SK-N-SH (cell line): ENCODE measurements at regions not wholly inside any gene's neighbourhood (a gene's known extent, or its start where the extent isn't known, plus 50 kb on each side); places are given as distances from the start of the nearest gene placed in this dataset.
"Not testable (repeated sequence)": the region's sequence is repeated elsewhere in the genome, so short reads cannot be mapped to it uniquely, and the experiment has no call there.

Experiments used
- CTCF ChIA-PET: fragments of 300-600, 350-600 bp; formaldehyde crosslinking; extraction: SDS; loops from one replicate; lab custom pipeline; 2021; lab: Yijun Ruan, JAX
- POLR2A ChIA-PET: fragments of 350-600 bp; sonication (Branson Sonifier 250); formaldehyde crosslinking; extraction: SDS; loops from one replicate; lab custom pipeline; 2020; ENCODE audit warnings: antibody characterized with exemption, inconsistent platforms; lab: Yijun Ruan, JAX
- DNase-seq: peaks from one replicate; pipeline ENCODE4 v3.0.0; 2012
- H2AFZ ChIP-seq: fragments of 200-600 bp; sonication (generic); 2 replicates; pipeline ENCODE4 v1.8.1; 2016; ENCODE audit warnings: antibody characterized with exemption, mild to moderate bottlenecking, low read depth
- H3F3A ChIP-seq: fragments of 200-600 bp; sonication (generic); replicated peaks from 2 replicates; pipeline ENCODE3; 2016; ENCODE audit warnings: antibody characterized with exemption, mild to moderate bottlenecking; ENCODE audit not compliant: insufficient read depth
- H3K27ac ChIP-seq, 2 experiments: fragments of 200-500 bp in 1 of 2; fragments of 200-600 bp in 1 of 2; sonication (Bioruptor generic) in 1 of 2; sonication (generic), shearing (Covaris generic) in 1 of 2; 2 replicates each; pipeline versions ENCODE4 v1.5.1 to v1.6.1; 2014 to 2016; ENCODE audit warnings: low read depth in 2 of 2, inconsistent platforms in 1 of 2, low read length in 1 of 2, mild to moderate bottlenecking in 1 of 2, mixed read lengths in 1 of 2
- H3K27me3 ChIP-seq: fragments of 200-600 bp; sonication (generic), shearing (Covaris generic); 2 replicates; pipeline ENCODE4 v1.6.1; 2016; ENCODE audit warnings: mixed run types; ENCODE audit not compliant: insufficient read depth
- H3K36me3 ChIP-seq, 2 experiments: fragments of 200-500 bp in 1 of 2; fragments of 200-600 bp in 1 of 2; sonication (Bioruptor generic) in 1 of 2; sonication (generic) in 1 of 2; replicated peaks in 1 of 2; 2 replicates each; pipeline versions ENCODE3 to v1.5.1; 2014 to 2016; ENCODE audit warnings: low read length in 1 of 2, mild to moderate bottlenecking in 1 of 2; ENCODE audit not compliant: insufficient read depth in 2 of 2, control insufficient read depth in 1 of 2
- H3K4me1 ChIP-seq, 2 experiments: fragments of 200-500 bp in 1 of 2; fragments of 200-600 bp in 1 of 2; sonication (Bioruptor generic) in 1 of 2; sonication (generic), shearing (Covaris generic) in 1 of 2; 2 replicates each; pipeline versions ENCODE4 v1.5.1 to v1.6.1; 2014 to 2016; ENCODE audit warnings: low read depth in 1 of 2, low read length in 1 of 2, mixed run types in 1 of 2; ENCODE audit not compliant: insufficient read depth in 2 of 2, control insufficient read depth in 1 of 2
- H3K4me2 ChIP-seq: fragments of 200-600 bp; sonication (generic), shearing (Covaris generic); 2 replicates; pipeline ENCODE4 v1.6.1; 2017; ENCODE audit warnings: mixed run types
- H3K4me3 ChIP-seq, 2 experiments: fragments of 200-500 bp in 1 of 2; fragments of 200-600 bp in 1 of 2; sonication (Bioruptor generic) in 1 of 2; sonication (generic), shearing (Covaris generic) in 1 of 2; 2 replicates each; pipeline versions ENCODE4 v1.5.1 to v1.8.1; 2014 to 2016; ENCODE audit warnings: low read depth in 2 of 2, inconsistent platforms in 1 of 2, low read length in 1 of 2, mild to moderate bottlenecking in 1 of 2, mixed read lengths in 1 of 2, moderate library complexity in 1 of 2
- H3K79me2 ChIP-seq: fragments of 200-600 bp; sonication (generic); 2 replicates; pipeline ENCODE4 v1.8.1; 2017; ENCODE audit warnings: mild to moderate bottlenecking; ENCODE audit not compliant: insufficient read depth
- H3K9ac ChIP-seq: fragments of 200-600 bp; sonication (generic); 2 replicates; pipeline ENCODE4 v1.6.1; 2017; ENCODE audit warnings: mixed run types
- H3K9me2 ChIP-seq: fragments of 200-600 bp; sonication (generic); 2 replicates; pipeline ENCODE4 v1.6.1; 2017; ENCODE audit warnings: mixed run types
- H3K9me3 ChIP-seq: fragments of 200-600 bp; sonication (generic); 2 replicates; pipeline ENCODE4 v1.6.1; 2017; ENCODE audit warnings: mixed run types, mild to moderate bottlenecking, moderate library complexity
- H4K20me1 ChIP-seq: fragments of 200-600 bp; sonication (generic); 2 replicates; pipeline ENCODE4 v1.6.1; 2017; ENCODE audit warnings: mild to moderate bottlenecking, mixed run types; ENCODE audit not compliant: insufficient read depth
- FOSL2 ChIP-seq: IDR thresholded peaks from 2 replicates; pipeline ENCODE4 v1.4.0; 2012; ENCODE audit warnings: low read depth, mild to moderate bottlenecking, moderate library complexity, borderline replicate concordance
- FOXM1 ChIP-seq: IDR thresholded peaks from 2 replicates; pipeline ENCODE4 v1.4.0; 2012; ENCODE audit warnings: low read depth, mild to moderate bottlenecking
- MEF2A ChIP-seq: IDR thresholded peaks from 2 replicates; pipeline ENCODE4 v1.4.0; 2012; ENCODE audit warnings: low read depth, borderline replicate concordance
- NRF1 ChIP-seq: IDR thresholded peaks from 2 replicates; pipeline ENCODE4 v1.6.1; 2012; ENCODE audit warnings: low read depth, mild to moderate bottlenecking, low read length
- POLR2AphosphoS5 ChIP-seq: IDR thresholded peaks from 2 replicates; pipeline ENCODE4 v1.6.1; 2012; ENCODE audit warnings: low read depth, low read length
- RFX5 ChIP-seq: IDR thresholded peaks from 2 replicates; pipeline ENCODE4 v1.6.1; 2012; ENCODE audit warnings: mild to moderate bottlenecking, improper control_type of control experiment, low read length
- SMC3 ChIP-seq: IDR thresholded peaks from 2 replicates; pipeline ENCODE4 v1.6.1; 2012; ENCODE audit warnings: low read depth, low read length, improper control_type of control experiment
- YY1 ChIP-seq: IDR thresholded peaks from 2 replicates; pipeline ENCODE4 v1.4.0; 2012; ENCODE audit warnings: low read depth, mild to moderate bottlenecking
- WGBS: methylation state at CpG from one replicate; pipeline ENCODE4 v1.1.6; 2017; ENCODE audit warnings: low lambda C conversion rate; 5-methylcytosine and 5-hydroxymethylcytosine counted together
- TF ChIP-seq, protein P1 (sequence below): IDR thresholded peaks from 2 replicates; pipeline ENCODE4 v1.4.0; 2012; ENCODE audit warnings: low read depth
- TF ChIP-seq, protein P2 (sequence below): fragments of 200-600 bp; sonication (generic); IDR thresholded peaks from 2 replicates; pipeline ENCODE4 v1.6.1; 2017; ENCODE audit warnings: antibody characterized with exemption, mild to moderate bottlenecking, moderate library complexity

DNA sequence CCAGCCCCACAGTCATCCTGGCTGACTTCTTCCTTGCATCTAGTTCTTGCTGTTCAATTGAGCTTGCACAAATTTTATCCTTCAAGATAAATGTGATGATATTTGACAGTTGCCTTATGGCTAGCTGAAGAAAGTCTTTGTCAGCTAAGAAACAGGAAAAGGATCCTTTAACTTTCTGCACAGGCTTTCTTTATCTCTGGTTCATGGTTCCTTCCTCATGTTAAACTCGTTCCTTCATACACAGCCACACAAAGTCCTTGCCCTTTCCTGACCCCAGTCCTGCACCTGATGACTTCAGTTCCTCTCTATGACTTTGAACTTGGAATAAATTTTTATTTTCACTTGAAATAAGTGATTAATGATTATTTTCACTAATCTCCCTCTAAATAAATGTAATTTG, 132.5 kb upstream of the PRSS3 start:
- TF ChIP-seq, protein P1, sequence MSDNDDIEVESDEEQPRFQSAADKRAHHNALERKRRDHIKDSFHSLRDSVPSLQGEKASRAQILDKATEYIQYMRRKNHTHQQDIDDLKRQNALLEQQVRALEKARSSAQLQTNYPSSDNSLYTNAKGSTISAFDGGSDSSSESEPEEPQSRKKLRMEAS = no peak
- no peak for TF ChIP-seq POLR2AphosphoS5
- TF ChIP-seq NRF1 = no peak
- TF ChIP-seq FOXM1 = no peak
- TF ChIP-seq YY1 = no peak
- no peak for TF ChIP-seq SMC3
- TF ChIP-seq RFX5 = no peak
- no peak for TF ChIP-seq FOSL2
- TF ChIP-seq, protein P2, sequence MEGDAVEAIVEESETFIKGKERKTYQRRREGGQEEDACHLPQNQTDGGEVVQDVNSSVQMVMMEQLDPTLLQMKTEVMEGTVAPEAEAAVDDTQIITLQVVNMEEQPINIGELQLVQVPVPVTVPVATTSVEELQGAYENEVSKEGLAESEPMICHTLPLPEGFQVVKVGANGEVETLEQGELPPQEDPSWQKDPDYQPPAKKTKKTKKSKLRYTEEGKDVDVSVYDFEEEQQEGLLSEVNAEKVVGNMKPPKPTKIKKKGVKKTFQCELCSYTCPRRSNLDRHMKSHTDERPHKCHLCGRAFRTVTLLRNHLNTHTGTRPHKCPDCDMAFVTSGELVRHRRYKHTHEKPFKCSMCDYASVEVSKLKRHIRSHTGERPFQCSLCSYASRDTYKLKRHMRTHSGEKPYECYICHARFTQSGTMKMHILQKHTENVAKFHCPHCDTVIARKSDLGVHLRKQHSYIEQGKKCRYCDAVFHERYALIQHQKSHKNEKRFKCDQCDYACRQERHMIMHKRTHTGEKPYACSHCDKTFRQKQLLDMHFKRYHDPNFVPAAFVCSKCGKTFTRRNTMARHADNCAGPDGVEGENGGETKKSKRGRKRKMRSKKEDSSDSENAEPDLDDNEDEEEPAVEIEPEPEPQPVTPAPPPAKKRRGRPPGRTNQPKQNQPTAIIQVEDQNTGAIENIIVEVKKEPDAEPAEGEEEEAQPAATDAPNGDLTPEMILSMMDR = no peak
- no peak for TF ChIP-seq MEF2A
- ChIA-PET POLR2A (no interaction called here), CTCF (interaction anchor here (1.3 to 5.4 kb wide), 2 partner anchors 29 to 39 kb away, joined by 4 to 17 read pairs; no protein-coding TSS in a partner anchor)
- H3K27me3 ChIP-seq = no peaks in the 10 kb centered on the region
- no peak overlapping the region for H3K4me2 ChIP-seq
- no peak overlapping the region for H3K27ac ChIP-seq
- H3K79me2 ChIP-seq = no peaks in the 10 kb centered on the region
- H3K9me2 ChIP-seq = no peaks in the 10 kb centered on the region
- no peaks in the 10 kb centered on the region for H3K4me1 ChIP-seq
- H3K9me3 ChIP-seq = no peaks in the 10 kb centered on the region
- H3K4me3 ChIP-seq = no peak overlapping the region
- no peak for DNase-seq
- H2AFZ ChIP-seq = no peak overlapping the region
- no peaks in the 10 kb centered on the region for H3F3A ChIP-seq
- H3K9ac ChIP-seq = no peak overlapping the region
- no peaks in the 10 kb centered on the region for H4K20me1 ChIP-seq
- 18% methylated on average over 1 of the region's 1 CpG for WGBS
- H3K36me3 ChIP-seq = no peaks in the 10 kb centered on the region

DNA sequence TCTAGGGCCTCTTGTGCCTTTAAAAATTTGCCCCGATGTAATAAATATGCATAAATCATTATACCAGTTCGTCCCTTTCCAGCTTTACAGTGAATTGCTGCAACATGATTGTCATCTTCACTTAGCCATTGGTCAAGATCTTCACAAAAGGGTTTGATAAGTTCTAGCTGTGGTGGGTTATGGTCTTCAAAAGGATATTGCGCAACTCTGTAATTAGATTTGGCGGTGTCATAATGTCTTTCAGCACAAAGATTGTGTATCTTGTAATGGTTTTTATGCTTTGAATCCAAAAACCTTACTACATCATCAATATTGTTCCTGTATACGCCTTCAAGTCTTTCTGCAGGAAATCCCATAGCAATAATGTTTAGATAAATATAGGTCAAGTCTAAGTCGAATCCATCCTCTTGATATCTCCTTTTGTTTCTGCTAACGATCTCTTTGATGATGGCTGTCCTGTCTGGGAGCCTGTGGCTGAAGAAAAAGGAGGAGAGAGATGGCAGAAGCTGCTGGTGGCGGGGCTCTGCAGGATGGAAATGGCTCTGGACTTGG, 119.1 kb upstream of the PRSS3 start:
- H3K36me3 ChIP-seq, DNase-seq, H3K4me1 ChIP-seq, H4K20me1 ChIP-seq, H3K79me2 ChIP-seq, H3K9me2 ChIP-seq, H3K27me3 ChIP-seq, H3K9me3 ChIP-seq: not testable (repeated sequence)
- Histone ChIP-seq H3K27ac (peak overlapping the region; percentile 81 to 93), H3F3A (peaks cover 22% of the 10 kb centered on the region), H3K4me2 (peak overlapping the region; percentile 82), H3K4me3 (peak overlapping the region; percentile 60 to 74), H3K9ac (peak overlapping the region; percentile 75; the same call in 1 of the 2 replicates), H2AFZ (peak overlapping the region; percentile 98)
- ChIA-PET POLR2A (interaction anchor here (1.8 kb wide), 1 partner anchor 52 kb away, joined by 6 read pairs; no protein-coding TSS in a partner anchor), CTCF (interaction anchor here (0.8 to 3.2 kb wide), 4 partner anchors 45 to 161 kb away, joined by 3 to 19 read pairs (median 8); no protein-coding TSS in a partner anchor)
- 16% methylated on average over 8 of the region's 8 CpGs for WGBS
